Right lobe of liver (tissue), 4 donors: ENCODE measurements at regions not wholly inside any gene's neighbourhood (a gene's known extent, or its start where the extent isn't known, plus 50 kb on each side); places are given as distances from the start of the nearest gene placed in this dataset.

Source experiments
- CTCF ChIP-seq, 4 donors: fragments of 200-600 bp in 3 of 4; fragments of 450-650 bp in 1 of 4; IDR thresholded peaks; one replicate each; pipeline versions ENCODE4 v1.5.1 to v1.8.0; 2016 to 2022; ENCODE audit warnings: antibody characterized with exemption in 4 of 4, mild to moderate bottlenecking in 2 of 4
- POLR2A ChIP-seq: fragments of 450-650 bp; IDR thresholded peaks from one replicate; pipeline ENCODE4 v1.6.1; 2017; ENCODE audit warnings: antibody characterized with exemption, mild to moderate bottlenecking
- donor health status: DM: no; HTN: no; CAD: no.
- donor health status: DM: no; HTN: no; CAD: no.
- donor health status: DM: no; HTN: yes; CAD: no.

GRCh38 chr9:104339692-104340091 lies 164.4 kb upstream of the OR13F1 start:
- no peak for TF ChIP-seq CTCF (IDR thresholded peaks at IDR 0.05)
- TF ChIP-seq POLR2A: no peak
